GM12878 (cell line): ENCODE measurements at regions not wholly inside any gene's neighbourhood (a gene's known extent, or its start where the extent isn't known, plus 50 kb on each side); places are given as distances from the start of the nearest gene placed in this dataset.

Experiments used
- ATAC-seq: fragments of 200-7000 bp; cut with Tn5 transposase; 3 replicates; pipeline ENCODE4 v1.9.1; 2020; ENCODE audit warnings: mild to moderate bottlenecking, moderate library complexity
- BruUV-seq: library from RNA; stranded (reverse); fragments of 400-500 nt; replicated peaks from 2 replicates; lab custom pipeline; 2021; lab: Mats Ljungman, UMichigan
- CTCF ChIA-PET: fragments of 300-600 bp; sonication (Branson Sonifier 250); formaldehyde crosslinking; extraction: SDS; loops from one replicate; lab custom pipeline; 2021; ENCODE audit warnings: inconsistent platforms; lab: Yijun Ruan, JAX
- POLR2A ChIA-PET: fragments of 350-600 bp; formaldehyde crosslinking; extraction: SDS; loops from one replicate; lab custom pipeline; 2021; ENCODE audit warnings: inconsistent platforms; lab: Charles Lee
- RAD21 ChIA-PET: fragments of 300-600 bp; sonication (Branson Sonifier 250); formaldehyde crosslinking; loops from one replicate; lab custom pipeline; 2023; ENCODE audit warnings: antibody characterized with exemption; ENCODE audit not compliant: unreplicated experiment; lab: Charles Lee
- SMC1A ChIA-PET: fragments of 300-600 bp; sonication (Branson Sonifier 250); formaldehyde crosslinking; loops from one replicate; lab custom pipeline; 2023; ENCODE audit not compliant: unreplicated experiment, uncharacterized antibody; lab: Charles Lee
- DNase-seq: peaks from one replicate; pipeline ENCODE4 v3.0.0-alpha.2; 2011; ENCODE audit warnings: low read depth, low spot score
- FAIRE-seq: peaks from 3 replicates; lab custom pipeline; 2011; peaks lifted over from hg19 to GRCh38; lab: Jason Lieb, UNC
- H2AFZ ChIP-seq: 2 replicates; pipeline ENCODE4 v1.6.0; 2011; ENCODE audit warnings: low read depth, low read length, control low read depth; ENCODE audit not compliant: control insufficient read depth
- H3K27ac ChIP-seq: 2 replicates; pipeline ENCODE4 v1.5.1; 2011; ENCODE audit warnings: control low read depth; ENCODE audit not compliant: control insufficient read depth, insufficient read depth
- H3K27me3 ChIP-seq, 2 experiments: replicated peaks in 1 of 2; 2 replicates each; pipeline versions ENCODE4 v1.6.0 to v1.6.1; 2011; ENCODE audit warnings: low read length in 1 of 2; ENCODE audit not compliant: control insufficient read depth in 2 of 2, insufficient read depth in 2 of 2
- H3K36me3 ChIP-seq, 2 experiments: 2 replicates each; pipeline ENCODE4 v1.5.1; 2011; ENCODE audit warnings: low read length in 1 of 2; ENCODE audit not compliant: control insufficient read depth in 2 of 2, insufficient read depth in 2 of 2
- H3K4me1 ChIP-seq: 2 replicates; pipeline ENCODE4 v1.6.1; 2011; ENCODE audit warnings: mild to moderate bottlenecking, low read length, moderate library complexity, mixed read lengths; ENCODE audit not compliant: control insufficient read depth, insufficient read depth
- H3K4me2 ChIP-seq: 2 replicates; pipeline ENCODE4 v1.6.0; 2011; ENCODE audit warnings: control low read depth; ENCODE audit not compliant: control insufficient read depth, insufficient read depth
- H3K4me3 ChIP-seq: fragments of 200-600 bp; sonication (generic); 2 replicates; pipeline ENCODE4 v1.5.1; 2016
- H3K79me2 ChIP-seq: 2 replicates; pipeline ENCODE4 v1.6.0; 2011; ENCODE audit warnings: low read length; ENCODE audit not compliant: control insufficient read depth, insufficient read depth
- H3K9ac ChIP-seq: 2 replicates; pipeline ENCODE4 v1.8.0; 2011; ENCODE audit warnings: low read length, control low read depth, mixed read lengths; ENCODE audit not compliant: control insufficient read depth, insufficient read depth
- H3K9me3 ChIP-seq: replicated peaks from 3 replicates; pipeline ENCODE4 v1.5.1; 2011; ENCODE audit warnings: mild to moderate bottlenecking, low read length; ENCODE audit not compliant: control insufficient read depth, insufficient read depth
- H4K20me1 ChIP-seq: 2 replicates; pipeline ENCODE4 v1.6.0; 2011; ENCODE audit not compliant: control insufficient read depth, insufficient read depth
- BRCA1 ChIP-seq: IDR thresholded peaks from 2 replicates; pipeline ENCODE4 v1.6.1; 2011; ENCODE audit warnings: low read depth, low read length, improper control_type of control experiment
- CBX3 ChIP-seq: fragments of 200-600 bp; sonication (generic); IDR thresholded peaks from 2 replicates; pipeline ENCODE4 v1.6.1; 2016; ENCODE audit warnings: low read depth, borderline replicate concordance
- HDAC2 ChIP-seq: fragments of 200-600 bp; sonication (generic); IDR thresholded peaks from 2 replicates; pipeline ENCODE4 v1.6.1; 2017
- KAT2A ChIP-seq: conservative IDR thresholded peaks from 2 replicates; pipeline ENCODE4 v1.6.1; 2011; ENCODE audit warnings: low read depth, low read length; ENCODE audit not compliant: control insufficient read depth
- MLLT1 ChIP-seq: fragments of 450-650 bp; IDR thresholded peaks from 2 replicates; pipeline ENCODE4 v1.6.1; 2016; ENCODE audit warnings: mild to moderate bottlenecking
- NRF1 ChIP-seq: conservative IDR thresholded peaks from 2 replicates; pipeline ENCODE4 v1.6.1; 2011; ENCODE audit warnings: mild to moderate bottlenecking, low read depth, low read length, improper control_type of control experiment
- PBX3 ChIP-seq: IDR thresholded peaks from 2 replicates; pipeline ENCODE4 v1.6.1; 2011; ENCODE audit warnings: mild to moderate bottlenecking, low read depth, low read length, moderate library complexity; ENCODE audit not compliant: insufficient replicate concordance
- SP1 ChIP-seq: IDR thresholded peaks from one replicate; pipeline ENCODE4 v1.6.1; 2011; ENCODE audit warnings: low read depth, low read length
- ZNF217 ChIP-seq: fragments of 450-650 bp; IDR thresholded peaks from 2 replicates; pipeline ENCODE4 v1.6.1; 2017; ENCODE audit warnings: antibody characterized with exemption, mild to moderate bottlenecking
- ZNF384 ChIP-seq: IDR thresholded peaks from 2 replicates; pipeline ENCODE4 v1.6.1; 2012; ENCODE audit warnings: low read depth, mild to moderate bottlenecking, low read length, improper control_type of control experiment, borderline replicate concordance
- whole genome bisulfite sequencing: methylation state at CpG from one replicate; pipeline ENCODE4 v1.1.6; 2016; ENCODE audit warnings: low lambda C conversion rate; ENCODE audit not compliant: insufficient replicate concordance, insufficient coverage; ENCODE audit errors: missing lambda C conversion rate; 5-methylcytosine and 5-hydroxymethylcytosine counted together
- in situ Hi-C: fragments of 300-500 bp; cut with MboI; formaldehyde crosslinking; loops from 9 replicates; pipeline ENCODE4 v1.14.3; 2018; ENCODE audit warnings: mixed read lengths
- intact Hi-C: fragments of 100-400 bp; cut with micrococcal nuclease; formaldehyde crosslinking; loops from one replicate; pipeline ENCODE4 v1.14.2; 2022; ENCODE audit not compliant: unreplicated experiment
- TF ChIP-seq, protein P1 (sequence below): fragments of 450-650 bp; IDR thresholded peaks from 2 replicates; pipeline ENCODE4 v1.6.1; 2017; ENCODE audit warnings: low read depth, mild to moderate bottlenecking, moderate library complexity

- no peaks in the 10 kb centered on the region for H3K27me3 ChIP-seq
- ChIA-PET SMC1A (interaction anchor here (1.3 to 1.6 kb wide), 2 partner anchors 10 kb away, joined by 3 to 5 read pairs; no protein-coding TSS in a partner anchor), RAD21 (no interaction called here), POLR2A (no interaction called here), CTCF (no interaction called here)
- no peak overlapping the region for H3K9ac ChIP-seq
- H3K27ac ChIP-seq = no peak overlapping the region
- DNase-seq (no peak), FAIRE-seq (no peak), ATAC-seq (no peak)
- intact Hi-C loops (loop anchor here (5.0 kb wide), 1 partner anchor 87 kb away; no protein-coding TSS in a partner anchor), in situ Hi-C loops (no loop called here)
- H2AFZ ChIP-seq = no peak overlapping the region
- no peak overlapping the region for H3K4me3 ChIP-seq
- no peaks in the 10 kb centered on the region for H3K9me3 ChIP-seq
- H3K36me3 ChIP-seq = no peaks in the 10 kb centered on the region
- H3K79me2 ChIP-seq = no peaks in the 10 kb centered on the region
- H4K20me1 ChIP-seq = no peaks in the 10 kb centered on the region
- WGBS = 39% methylated on average over 4 of the region's 4 CpGs
- H3K4me2 ChIP-seq = no peak overlapping the region
- TF ChIP-seq BRCA1 = no peak
- no TSS peak for BruUV-seq
- H3K4me1 ChIP-seq = no peaks in the 10 kb centered on the region
These were observed 258.7 kb upstream of the ADGRL4 start for GRCh38 chr1:79264975-79265818.

GRCh38 chr1:79264285-79264684 is 257.8 kb upstream of the ADGRL4 start:
- ChIA-PET CTCF (no interaction called here), POLR2A (no interaction called here), RAD21 (no interaction called here), SMC1A (interaction anchor here (1.6 kb wide), 1 partner anchor 11 kb away, joined by 5 read pairs; no protein-coding TSS in a partner anchor)
- no TSS peak for BruUV-seq
- no peak overlapping the region for H3K4me3 ChIP-seq
- FAIRE-seq = no peak
- intact Hi-C loops (loop anchor here (5.0 kb wide), 1 partner anchor 88 kb away; no protein-coding TSS in a partner anchor), in situ Hi-C loops (no loop called here)
- H3K9me3 ChIP-seq = no peaks in the 10 kb centered on the region
- H3K27ac ChIP-seq = no peak overlapping the region
- WGBS = 0% methylated on average over 1 of the region's 1 CpG
- no peak for ATAC-seq
- DNase-seq = no peak
- H3K27me3 ChIP-seq = no peaks in the 10 kb centered on the region
- no peaks in the 10 kb centered on the region for H4K20me1 ChIP-seq
- no peak overlapping the region for H2AFZ ChIP-seq
- no peak overlapping the region for H3K4me2 ChIP-seq
- H3K36me3 ChIP-seq = no peaks in the 10 kb centered on the region
- no peak overlapping the region for H3K9ac ChIP-seq
- H3K4me1 ChIP-seq = no peaks in the 10 kb centered on the region
- H3K79me2 ChIP-seq = no peaks in the 10 kb centered on the region
- no peak for TF ChIP-seq SP1
- TF ChIP-seq HDAC2 = no peak
- no peak for TF ChIP-seq NRF1
- no peak for TF ChIP-seq ZNF217
- TF ChIP-seq, protein P1, sequence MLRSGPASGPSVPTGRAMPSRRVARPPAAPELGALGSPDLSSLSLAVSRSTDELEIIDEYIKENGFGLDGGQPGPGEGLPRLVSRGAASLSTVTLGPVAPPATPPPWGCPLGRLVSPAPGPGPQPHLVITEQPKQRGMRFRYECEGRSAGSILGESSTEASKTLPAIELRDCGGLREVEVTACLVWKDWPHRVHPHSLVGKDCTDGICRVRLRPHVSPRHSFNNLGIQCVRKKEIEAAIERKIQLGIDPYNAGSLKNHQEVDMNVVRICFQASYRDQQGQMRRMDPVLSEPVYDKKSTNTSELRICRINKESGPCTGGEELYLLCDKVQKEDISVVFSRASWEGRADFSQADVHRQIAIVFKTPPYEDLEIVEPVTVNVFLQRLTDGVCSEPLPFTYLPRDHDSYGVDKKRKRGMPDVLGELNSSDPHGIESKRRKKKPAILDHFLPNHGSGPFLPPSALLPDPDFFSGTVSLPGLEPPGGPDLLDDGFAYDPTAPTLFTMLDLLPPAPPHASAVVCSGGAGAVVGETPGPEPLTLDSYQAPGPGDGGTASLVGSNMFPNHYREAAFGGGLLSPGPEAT = no peak
- no peak for TF ChIP-seq KAT2A
- TF ChIP-seq CBX3 = no peak
- no peak for TF ChIP-seq PBX3
- TF ChIP-seq MLLT1 = no peak
- TF ChIP-seq ZNF384 = no peak
